ENCODE measurements at regions not wholly inside any gene's neighbourhood (a gene's known extent, or its start where the extent isn't known, plus 50 kb on each side); places are given as distances from the start of the nearest gene placed in this dataset.

DNA sequence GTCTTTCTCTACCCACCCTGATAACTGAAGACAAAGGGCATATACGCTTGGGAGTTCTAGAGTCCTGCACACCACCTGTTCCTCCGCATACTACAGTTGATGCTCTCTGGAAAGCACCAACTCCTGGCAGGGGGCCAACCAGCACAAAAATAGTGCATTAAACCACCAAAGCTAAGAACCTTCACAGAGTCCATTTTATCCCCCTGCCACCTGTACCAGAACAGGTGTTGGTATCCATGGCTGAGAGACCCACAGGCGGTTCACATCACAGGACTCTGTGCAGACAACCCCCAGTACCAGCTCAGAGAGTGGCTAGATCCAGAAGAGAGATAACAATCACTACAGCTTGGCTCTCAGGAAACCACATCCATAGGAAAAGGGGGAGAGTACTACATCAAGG is 114.4 kb upstream of the POU1F1 start:
- DNase-seq: no peak

DNA sequence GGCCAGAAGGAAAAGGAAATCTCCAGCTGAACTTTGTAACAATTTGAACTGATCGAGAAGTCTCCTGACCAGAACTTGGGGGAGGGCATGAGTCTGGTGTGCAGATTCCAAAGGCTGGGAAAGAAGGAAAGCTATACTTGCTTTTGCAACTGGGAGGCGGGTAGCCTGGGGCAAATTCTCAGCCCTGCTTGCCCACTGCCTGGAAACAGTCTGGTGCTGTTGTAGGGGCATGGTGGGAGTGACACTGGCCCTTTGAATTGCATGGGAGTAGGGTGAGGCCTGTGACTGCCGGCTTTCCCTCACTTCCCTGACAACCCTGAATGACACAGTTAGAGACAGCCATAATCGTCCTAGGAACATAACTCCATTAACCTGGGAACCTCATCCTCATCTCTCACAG is 114.0 kb upstream of the POU1F1 start:
- no peak for DNase-seq

- DNase-seq: no peak
Measured at GRCh38 chr3:87375231-87375682, 98.9 kb upstream of the POU1F1 start.

DNA sequence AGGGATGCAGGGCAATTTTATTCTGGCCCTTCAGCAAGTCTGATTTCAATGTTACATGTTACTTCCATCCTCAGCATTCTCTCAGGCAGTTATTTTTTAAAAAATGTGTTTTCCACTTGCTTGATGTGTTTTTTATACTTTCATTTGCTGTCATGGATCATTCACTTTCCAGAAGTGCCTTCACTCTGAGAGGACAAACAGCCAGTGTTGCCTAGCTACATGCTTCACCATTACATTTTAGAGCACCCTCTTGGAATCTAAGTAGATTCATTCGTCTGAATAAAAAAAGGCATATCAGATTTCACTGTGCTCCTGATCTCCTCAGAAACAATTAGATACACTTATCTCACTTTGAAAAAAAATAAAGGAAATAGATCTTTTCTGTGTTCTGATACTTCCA is 93.6 kb upstream of the POU1F1 start:
- DNase-seq: no peak

GRCh38 chr3:87367736-87368135 is 91.4 kb upstream of the POU1F1 start:
- no peak for DNase-seq

- DNase-seq: no peak
Measured at GRCh38 chr3:87363721-87364120, 87.3 kb upstream of the POU1F1 start.

DNA sequence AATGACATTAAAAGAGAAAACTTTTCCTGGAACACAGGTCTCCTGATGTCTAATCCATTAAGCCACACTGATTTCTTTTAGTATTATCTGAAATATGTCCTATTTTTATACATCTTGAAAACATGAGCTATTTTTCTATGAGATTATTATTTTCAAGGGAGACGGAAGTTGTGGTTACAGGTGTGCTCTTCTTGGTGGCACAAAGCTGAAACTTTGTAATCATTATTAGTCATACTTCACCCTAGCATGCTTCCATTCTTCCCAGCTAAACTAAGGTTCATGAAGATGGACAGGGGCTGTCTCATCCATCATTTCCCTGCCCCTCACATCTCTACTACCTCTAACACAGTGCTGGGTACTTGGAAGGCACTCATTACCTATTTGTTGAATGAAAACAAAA is 85.6 kb upstream of the POU1F1 start:
- DNase-seq: no peak

- DNase-seq: no peak
Measured at GRCh38 chr3:87361271-87361670, 84.9 kb upstream of the POU1F1 start.

GRCh38 chr3:87359826-87360225 is 83.4 kb upstream of the POU1F1 start:
- no peak for DNase-seq

GRCh38 chr3:87359025-87359424 is 82.6 kb upstream of the POU1F1 start:
- no peak for DNase-seq

- peak; percentile 41 for DNase-seq
Measured at GRCh38 chr3:87358066-87358465, 81.7 kb upstream of the POU1F1 start.

- DNase-seq: no peak
Measured at GRCh38 chr3:87354398-87354797, 78.0 kb upstream of the POU1F1 start.

DNA sequence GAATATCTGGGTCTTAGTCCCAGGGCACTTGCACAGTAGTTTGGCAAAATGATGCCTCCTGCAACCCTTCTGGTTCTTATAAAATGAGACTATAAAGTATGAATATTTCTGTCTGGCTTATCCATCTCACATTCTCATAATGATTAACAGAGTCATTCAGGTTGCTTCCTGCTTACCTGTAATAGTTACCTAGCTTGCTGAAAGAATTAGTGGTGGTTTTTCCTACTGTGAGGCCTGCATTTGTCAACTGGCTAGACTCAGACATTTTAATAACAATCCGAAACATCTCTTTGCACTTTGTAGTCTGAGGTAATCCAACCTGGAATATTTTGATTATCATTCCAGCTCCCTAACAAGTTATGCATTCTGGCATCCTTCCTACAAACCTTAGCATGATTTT is 75.6 kb upstream of the POU1F1 start:
- DNase-seq: no peak

GRCh38 chr3:87350367-87351199 is 74.2 kb upstream of the POU1F1 start:
- DNase-seq: peak; percentile 60

DNA sequence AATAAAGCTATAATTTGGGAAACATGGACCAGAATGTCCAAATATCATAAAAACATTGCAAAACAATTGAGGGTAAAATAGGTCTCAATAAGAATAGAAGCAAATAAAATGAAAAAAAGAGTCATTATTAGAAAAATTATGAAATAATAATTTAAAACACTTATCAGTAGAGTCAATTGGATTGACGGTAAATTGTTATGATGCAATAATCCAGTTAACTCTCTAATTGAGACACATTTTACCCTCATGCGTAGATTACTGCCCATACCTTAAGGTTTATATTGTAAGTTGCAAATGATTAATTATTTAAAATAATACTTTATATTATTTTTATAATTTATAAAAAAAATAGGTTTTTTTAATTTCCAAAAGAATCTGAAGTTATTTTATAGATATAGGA is 73.4 kb upstream of the POU1F1 start:
- DNase-seq: no peak

DNA sequence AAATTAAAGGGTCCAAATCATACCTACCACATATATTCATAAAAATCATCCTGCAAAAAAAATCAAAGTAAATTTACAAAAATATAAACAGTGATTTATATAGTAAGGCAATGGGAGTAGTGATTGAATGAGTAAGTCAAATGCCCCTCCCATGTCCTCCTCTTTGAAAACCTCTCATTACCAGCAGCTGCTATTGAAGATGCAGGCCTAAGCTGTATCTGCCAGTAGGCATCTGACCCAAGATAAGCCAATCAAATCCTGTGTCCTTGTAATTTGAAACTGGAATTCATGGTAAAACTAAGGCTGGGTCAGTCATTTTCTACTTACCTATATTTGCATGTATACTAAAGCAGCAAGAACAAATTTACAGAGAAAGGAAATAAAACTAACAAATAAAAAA is 60.4 kb upstream of the POU1F1 start:
- DNase-seq: no peak

DNA sequence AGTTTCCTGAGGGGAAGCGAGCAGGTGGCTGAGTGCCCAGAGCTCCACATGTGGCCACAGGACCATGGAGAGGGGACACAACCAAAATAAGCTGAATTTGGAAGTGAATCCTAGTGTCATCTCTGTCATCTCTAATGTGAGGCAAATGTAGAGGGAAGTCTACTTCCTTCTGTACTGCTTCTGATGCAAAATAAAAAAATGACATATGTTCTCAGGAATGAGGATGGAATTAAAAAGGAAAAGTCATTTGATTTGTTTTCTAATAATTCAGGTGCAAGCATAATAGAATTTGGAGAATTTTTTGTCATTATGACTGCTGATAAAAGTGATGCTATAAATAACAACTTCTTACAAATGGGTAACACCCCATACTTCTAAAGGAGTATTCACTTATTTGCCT is 59.5 kb upstream of the POU1F1 start:
- no peak for DNase-seq

GRCh38 chr3:87333393-87333892 is 57.1 kb upstream of the POU1F1 start:
- DNase-seq: peak; percentile 79

DNA sequence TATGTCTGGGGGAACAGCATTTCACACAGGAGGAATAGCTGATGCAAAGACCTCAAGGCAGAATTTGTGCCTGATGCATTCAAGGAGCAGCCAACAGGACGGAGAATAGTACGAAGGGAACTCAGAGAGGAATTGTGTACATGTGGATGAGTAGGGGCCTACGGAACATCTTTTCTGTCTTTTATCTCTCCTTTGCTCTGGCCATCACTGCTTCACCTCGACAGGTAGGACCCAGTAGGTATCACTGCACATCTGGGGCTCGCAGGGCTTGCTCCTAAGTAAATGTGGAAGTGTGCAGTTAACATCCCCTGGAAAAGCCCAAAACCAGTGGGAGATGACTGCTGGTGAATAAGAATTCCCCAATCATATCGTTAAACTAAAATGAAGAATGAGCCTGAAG is 56.4 kb upstream of the POU1F1 start:
- DNase-seq: no peak

GRCh38 chr3:87329065-87329464 is 52.7 kb upstream of the POU1F1 start:
- DNase-seq: no peak
